Ishikawa (cell line): ENCODE measurements at regions not wholly inside any gene's neighbourhood (a gene's known extent, or its start where the extent isn't known, plus 50 kb on each side); places are given as distances from the start of the nearest gene placed in this dataset.

Experiments
- CEBPB ChIP-seq: IDR thresholded peaks from 2 replicates; pipeline ENCODE4 v1.6.1; 2012
- EP300 ChIP-seq: IDR thresholded peaks from 2 replicates; pipeline ENCODE4 v1.6.1; 2012; ENCODE audit warnings: borderline replicate concordance
- MAX ChIP-seq: IDR thresholded peaks from 2 replicates; pipeline ENCODE4 v1.6.1; 2012
- REST ChIP-seq: IDR thresholded peaks from 2 replicates; pipeline ENCODE4 v1.6.1; 2012; ENCODE audit warnings: low read depth, mild to moderate bottlenecking

- TF ChIP-seq EP300, result no peak
- no peak for TF ChIP-seq CEBPB
- TF ChIP-seq REST, result no peak
- no peak for TF ChIP-seq MAX
Measured at GRCh38 chr14:87323191-87323590, 669.8 kb downstream of the GALC start.
